Germinal center (tissue), 1 donor: ENCODE measurements at regions not wholly inside any gene's neighbourhood (a gene's known extent, or its start where the extent isn't known, plus 50 kb on each side); places are given as distances from the start of the nearest gene placed in this dataset.

Source experiments
- DNase-seq: peaks from one replicate; pipeline ENCODE4 v3.0.0; 2012; ENCODE audit warnings: mixed read lengths, low spot score

GRCh38 chr10:78828647-78829539 is 239.9 kb upstream of the ZMIZ1 start:
- DNase-seq = no peak

- DNase-seq = no peak
Observed at GRCh38 chr10:78829565-78829964, 239.2 kb upstream of the ZMIZ1 start.

GRCh38 chr10:78830062-78830975 is 238.4 kb upstream of the ZMIZ1 start:
- DNase-seq = no peak

- DNase-seq = no peak
Observed at GRCh38 chr10:78830976-78831375, 237.8 kb upstream of the ZMIZ1 start.

GRCh38 chr10:78831461-78831860 is 237.3 kb upstream of the ZMIZ1 start:
- no peak for DNase-seq

GRCh38 chr10:78832281-78832680 is 236.5 kb upstream of the ZMIZ1 start:
- no peak for DNase-seq

- DNase-seq = no peak
Observed at GRCh38 chr10:78838141-78838657, 230.6 kb upstream of the ZMIZ1 start.

GRCh38 chr10:78843495-78843894 is 225.3 kb upstream of the ZMIZ1 start:
- DNase-seq = no peak

GRCh38 chr10:78844960-78845607 is 223.7 kb upstream of the ZMIZ1 start:
- DNase-seq = no peak

- no peak for DNase-seq
Observed at GRCh38 chr10:78846071-78846470, 222.7 kb upstream of the ZMIZ1 start.

- no peak for DNase-seq
Observed at GRCh38 chr10:78846760-78847159, 222.0 kb upstream of the ZMIZ1 start.

GRCh38 chr10:78847485-78847884 is 221.3 kb upstream of the ZMIZ1 start:
- DNase-seq = no peak

GRCh38 chr10:78849115-78849514 is 219.7 kb upstream of the ZMIZ1 start:
- no peak for DNase-seq

- no peak for DNase-seq
Observed at GRCh38 chr10:78849731-78850130, 219.0 kb upstream of the ZMIZ1 start.

- no peak for DNase-seq
Observed at GRCh38 chr10:78850644-78851435, 217.9 kb upstream of the ZMIZ1 start.

- no peak for DNase-seq
Observed at GRCh38 chr10:78851647-78852046, 217.1 kb upstream of the ZMIZ1 start.

GRCh38 chr10:78852466-78853240 is 216.1 kb upstream of the ZMIZ1 start:
- no peak for DNase-seq

GRCh38 chr10:78853864-78854263 is 214.9 kb upstream of the ZMIZ1 start:
- DNase-seq = no peak

GRCh38 chr10:78856421-78856820 is 212.3 kb upstream of the ZMIZ1 start:
- no peak for DNase-seq

GRCh38 chr10:78857193-78857592 is 211.6 kb upstream of the ZMIZ1 start:
- no peak for DNase-seq

GRCh38 chr10:78859266-78859665 is 209.5 kb upstream of the ZMIZ1 start:
- no peak for DNase-seq
